ENCODE measurements at regions not wholly inside any gene's neighbourhood (a gene's known extent, or its start where the extent isn't known, plus 50 kb on each side); places are given as distances from the start of the nearest gene placed in this dataset.
"Not testable (repeated sequence)": the region's sequence is repeated elsewhere in the genome, so short reads cannot be mapped to it uniquely, and the experiment has no call there.

GRCh38 chr12:31216479-31216878 lies 109.5 kb downstream of the SINHCAF start:
- DNase-seq = no peak

GRCh38 chr12:31217356-31218130 lies 108.4 kb downstream of the SINHCAF start:
- DNase-seq = no peak

- no peak for DNase-seq
Observed at GRCh38 chr12:31218203-31219025, 107.5 kb downstream of the SINHCAF start.

GRCh38 chr12:31219521-31219920 lies 106.4 kb downstream of the SINHCAF start:
- DNase-seq = no peak

GRCh38 chr12:31220061-31220460 lies 105.9 kb downstream of the SINHCAF start:
- DNase-seq = no peak

GRCh38 chr12:31220633-31221550 lies 105.1 kb downstream of the SINHCAF start:
- DNase-seq = peak in 2 of 4 experiments; percentile 6 to 15

GRCh38 chr12:31221551-31221945 lies 104.4 kb downstream of the SINHCAF start:
- DNase-seq = no peak

- no peak for DNase-seq
Observed at GRCh38 chr12:31222620-31223222, 103.2 kb downstream of the SINHCAF start.

- not testable (repeated sequence) for DNase-seq
Observed at GRCh38 chr12:31223640-31224039, 102.3 kb downstream of the SINHCAF start.

GRCh38 chr12:31224768-31225448 lies 101.0 kb downstream of the SINHCAF start:
- no peak for DNase-seq

GRCh38 chr12:31225656-31226535 lies 100.1 kb downstream of the SINHCAF start:
- no peak for DNase-seq

- DNase-seq = no peak
Observed at GRCh38 chr12:31226639-31227038, 99.3 kb downstream of the SINHCAF start.

GRCh38 chr12:31227401-31227981 lies 98.5 kb downstream of the SINHCAF start:
- no peak for DNase-seq

- no peak for DNase-seq
Observed at GRCh38 chr12:31228811-31229792, 96.8 kb downstream of the SINHCAF start.

- DNase-seq = no peak
Observed at GRCh38 chr12:31230004-31230403, 95.9 kb downstream of the SINHCAF start.
